ENCODE measurements at regions not wholly inside any gene's neighbourhood (a gene's known extent, or its start where the extent isn't known, plus 50 kb on each side); places are given as distances from the start of the nearest gene placed in this dataset.

DNA sequence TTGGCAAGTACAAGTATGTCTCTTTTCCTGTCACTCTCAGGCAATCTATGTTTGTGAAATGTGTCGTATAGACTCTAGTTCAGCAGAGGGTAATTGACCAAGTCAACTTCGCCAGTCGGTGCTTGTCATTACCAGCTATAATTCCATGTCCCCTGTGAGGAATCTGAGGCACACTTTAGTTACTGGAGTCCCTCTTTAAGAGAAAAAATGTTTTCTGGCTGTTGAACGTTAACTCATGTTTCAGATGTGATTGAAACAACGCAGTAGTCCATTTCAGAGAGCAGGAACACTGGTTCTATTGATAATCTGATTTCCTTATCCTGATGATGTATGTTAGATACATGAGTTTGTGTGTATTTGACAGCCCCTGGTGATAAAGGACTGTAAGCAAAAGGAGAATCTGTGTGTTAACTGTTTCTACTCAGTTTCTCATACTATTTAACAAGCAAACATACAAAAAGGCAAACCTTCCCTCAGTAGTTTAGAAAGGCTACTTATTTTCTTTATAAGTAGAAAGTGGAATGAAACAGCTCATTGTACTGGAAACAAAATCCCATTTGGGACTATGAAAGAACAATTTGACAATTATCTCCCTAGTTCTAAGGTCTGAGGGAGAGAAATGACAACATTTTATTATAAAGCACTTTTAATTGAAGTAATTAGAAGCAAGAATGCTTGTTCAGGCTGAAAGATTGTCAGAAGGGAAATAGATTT is 161.1 kb upstream of the TRHDE start:
- Histone ChIP-seq H3K4me2 (ENCODE audit: low read length) (no peak overlapping the region), H3K4me1 (ENCODE audit: control insufficient read depth in 1 of 2, insufficient read depth in 2 of 2, low read length in 2 of 2) (no peaks in the 10 kb centered on the region), H3K9me3 (ENCODE audit: control insufficient read depth in 1 of 2, insufficient read depth in 1 of 2, low read depth in 1 of 2, low read length in 2 of 2) (no peaks in the 10 kb centered on the region), H4K20me1 (ENCODE audit: insufficient read depth) (no peaks in the 10 kb centered on the region), H3K4me3 (replicated peaks in 1 of 2; ENCODE audit: low read depth in 1 of 2, low read length in 2 of 2) (no peak overlapping the region), H2AFZ (ENCODE audit: low read depth, low read length, poor library complexity, severe bottlenecking) (no peak overlapping the region), H3K9me2 (ENCODE audit: insufficient read depth) (no peaks in the 10 kb centered on the region), H3K36me3 (ENCODE audit: control insufficient read depth in 1 of 2, insufficient read depth in 2 of 2, low read length in 2 of 2) (no peaks in the 10 kb centered on the region), H3K9ac (ENCODE audit: low read length) (no peak overlapping the region), H3K27me3 (ENCODE audit: insufficient read depth, low read length) (no peaks in the 10 kb centered on the region), H3K79me2 (ENCODE audit: insufficient read depth, low read length) (no peaks in the 10 kb centered on the region), H3K27ac (ENCODE audit: low read depth, low read length) (no peak overlapping the region)
- DNase-seq (ENCODE audit: low read depth, low spot score) (no peak), ATAC-seq (no peak)
- CTCF ChIA-PET = no interaction called here
- intact Hi-C loops (cut with micrococcal nuclease) = no loop called here
- POLR2A ChIA-PET = no interaction called here
- RAD21 ChIA-PET (ENCODE audit: low non-redundant PET in 1 of 2, low total read pairs in 2 of 2, uncharacterized antibody in 2 of 2, unreplicated experiment in 2 of 2) = no interaction called here
- TF ChIP-seq SRF (IDR thresholded peaks at IDR 0.05; ENCODE audit: low read depth) (no peak), TCF7L2 (IDR thresholded peaks at IDR 0.05; ENCODE audit: borderline replicate concordance, extremely low read depth, insufficient read depth, insufficient read length) (no peak), ELF1 (IDR thresholded peaks at IDR 0.05; ENCODE audit: borderline replicate concordance, low read depth) (no peak), ZFX (IDR thresholded peaks at IDR 0.05) (no peak), RAD21 (IDR thresholded peaks at IDR 0.05; ENCODE audit: low read depth) (no peak), SP1 (IDR thresholded peaks at IDR 0.05; ENCODE audit: low read depth) (no peak), CEBPB (IDR thresholded peaks at IDR 0.05; ENCODE audit: low read depth) (no peak), EZH2phosphoT487 (IDR thresholded peaks at IDR 0.05; ENCODE audit: borderline replicate concordance) (no peak), SIN3A (IDR thresholded peaks at IDR 0.05; ENCODE audit: low read depth) (no peak)
- TF ChIP-seq, protein P1, sequence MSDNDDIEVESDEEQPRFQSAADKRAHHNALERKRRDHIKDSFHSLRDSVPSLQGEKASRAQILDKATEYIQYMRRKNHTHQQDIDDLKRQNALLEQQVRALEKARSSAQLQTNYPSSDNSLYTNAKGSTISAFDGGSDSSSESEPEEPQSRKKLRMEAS (IDR thresholded peaks at IDR 0.05) = no peak
- TF ChIP-seq, protein P2, sequence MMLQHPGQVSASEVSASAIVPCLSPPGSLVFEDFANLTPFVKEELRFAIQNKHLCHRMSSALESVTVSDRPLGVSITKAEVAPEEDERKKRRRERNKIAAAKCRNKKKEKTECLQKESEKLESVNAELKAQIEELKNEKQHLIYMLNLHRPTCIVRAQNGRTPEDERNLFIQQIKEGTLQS (IDR thresholded peaks at IDR 0.05) = no peak
- BruUV-seq (replicated peaks) = no TSS peak

DNA sequence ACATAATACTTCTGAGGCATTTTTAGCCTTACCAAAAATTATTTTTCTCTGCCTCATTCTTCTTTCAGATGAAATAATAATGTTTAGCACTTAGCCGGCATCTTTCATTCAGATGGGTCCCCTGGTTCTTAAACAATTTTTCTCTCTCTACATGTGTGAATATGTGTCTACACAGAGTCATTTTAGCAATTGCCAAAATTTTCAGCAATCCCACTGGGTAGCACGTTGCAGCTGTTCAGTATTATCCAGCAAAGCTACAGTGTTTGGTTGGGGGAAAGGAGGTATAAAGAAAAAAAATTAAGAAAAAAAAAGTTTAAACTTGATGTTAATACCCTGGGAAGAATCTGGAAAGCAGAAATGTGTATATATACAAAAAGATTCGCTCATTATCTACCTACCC is 160.5 kb upstream of the TRHDE start:
- intact Hi-C loops (cut with micrococcal nuclease) = no loop called here
- POLR2A ChIA-PET = no interaction called here
- Histone ChIP-seq H3K4me1 (ENCODE audit: control insufficient read depth in 1 of 2, insufficient read depth in 2 of 2, low read length in 2 of 2) (no peaks in the 10 kb centered on the region), H3K4me3 (replicated peaks in 1 of 2; ENCODE audit: low read depth in 1 of 2, low read length in 2 of 2) (no peak overlapping the region), H3K9me3 (ENCODE audit: control insufficient read depth in 1 of 2, insufficient read depth in 1 of 2, low read depth in 1 of 2, low read length in 2 of 2) (no peaks in the 10 kb centered on the region), H3K4me2 (ENCODE audit: low read length) (no peak overlapping the region), H3K9me2 (ENCODE audit: insufficient read depth) (no peaks in the 10 kb centered on the region), H2AFZ (ENCODE audit: low read depth, low read length, poor library complexity, severe bottlenecking) (no peak overlapping the region), H3K9ac (ENCODE audit: low read length) (no peak overlapping the region), H4K20me1 (ENCODE audit: insufficient read depth) (no peaks in the 10 kb centered on the region), H3K27ac (ENCODE audit: low read depth, low read length) (no peak overlapping the region), H3K79me2 (ENCODE audit: insufficient read depth, low read length) (no peaks in the 10 kb centered on the region), H3K36me3 (ENCODE audit: control insufficient read depth in 1 of 2, insufficient read depth in 2 of 2, low read length in 2 of 2) (no peaks in the 10 kb centered on the region), H3K27me3 (ENCODE audit: insufficient read depth, low read length) (no peaks in the 10 kb centered on the region)
- ATAC-seq = no peak
- CTCF ChIA-PET = no interaction called here
- TF ChIP-seq ZNF274 (IDR thresholded peaks at IDR 0.05; ENCODE audit: low read depth, low read length) (no peak), RAD21 (IDR thresholded peaks at IDR 0.05; ENCODE audit: low read depth) (no peak), SIN3A (IDR thresholded peaks at IDR 0.05; ENCODE audit: low read depth) (no peak), CEBPB (IDR thresholded peaks at IDR 0.05; ENCODE audit: low read depth) (no peak), ELF1 (IDR thresholded peaks at IDR 0.05; ENCODE audit: borderline replicate concordance, low read depth) (no peak), CBX3 (IDR thresholded peaks at IDR 0.05; ENCODE audit: low read depth) (no peak), EZH2 (IDR thresholded peaks at IDR 0.05) (no peak), ZFX (IDR thresholded peaks at IDR 0.05) (no peak)
- TF ChIP-seq, protein P3, sequence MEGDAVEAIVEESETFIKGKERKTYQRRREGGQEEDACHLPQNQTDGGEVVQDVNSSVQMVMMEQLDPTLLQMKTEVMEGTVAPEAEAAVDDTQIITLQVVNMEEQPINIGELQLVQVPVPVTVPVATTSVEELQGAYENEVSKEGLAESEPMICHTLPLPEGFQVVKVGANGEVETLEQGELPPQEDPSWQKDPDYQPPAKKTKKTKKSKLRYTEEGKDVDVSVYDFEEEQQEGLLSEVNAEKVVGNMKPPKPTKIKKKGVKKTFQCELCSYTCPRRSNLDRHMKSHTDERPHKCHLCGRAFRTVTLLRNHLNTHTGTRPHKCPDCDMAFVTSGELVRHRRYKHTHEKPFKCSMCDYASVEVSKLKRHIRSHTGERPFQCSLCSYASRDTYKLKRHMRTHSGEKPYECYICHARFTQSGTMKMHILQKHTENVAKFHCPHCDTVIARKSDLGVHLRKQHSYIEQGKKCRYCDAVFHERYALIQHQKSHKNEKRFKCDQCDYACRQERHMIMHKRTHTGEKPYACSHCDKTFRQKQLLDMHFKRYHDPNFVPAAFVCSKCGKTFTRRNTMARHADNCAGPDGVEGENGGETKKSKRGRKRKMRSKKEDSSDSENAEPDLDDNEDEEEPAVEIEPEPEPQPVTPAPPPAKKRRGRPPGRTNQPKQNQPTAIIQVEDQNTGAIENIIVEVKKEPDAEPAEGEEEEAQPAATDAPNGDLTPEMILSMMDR (IDR thresholded peaks at IDR 0.05 in 2 of 3, conservative IDR thresholded peaks at IDR 0.05 in 1 of 3; ENCODE audit: borderline replicate concordance in 1 of 3, insufficient read depth in 1 of 3, low read depth in 2 of 3, low read length in 2 of 3) = no peak
- TF ChIP-seq, protein P1 (IDR thresholded peaks at IDR 0.05) = no peak
- no peak for DNase-seq (ENCODE audit: low read depth, low spot score)
- RAD21 ChIA-PET (ENCODE audit: low non-redundant PET in 1 of 2, low total read pairs in 2 of 2, uncharacterized antibody in 2 of 2, unreplicated experiment in 2 of 2) = no interaction called here
- no TSS peak for BruUV-seq (replicated peaks)

All from HCT116 (cell line).